Renal pelvis (tissue), 1 donor: ENCODE measurements at regions not wholly inside any gene's neighbourhood (a gene's known extent, or its start where the extent isn't known, plus 50 kb on each side); places are given as distances from the start of the nearest gene placed in this dataset.
A peak's percentile ranks its signal among the peaks of the same experiment; 100 is the strongest.

Experiments
- DNase-seq: peaks from one replicate; pipeline ENCODE4 v3.0.0-alpha.2; 2013

DNA sequence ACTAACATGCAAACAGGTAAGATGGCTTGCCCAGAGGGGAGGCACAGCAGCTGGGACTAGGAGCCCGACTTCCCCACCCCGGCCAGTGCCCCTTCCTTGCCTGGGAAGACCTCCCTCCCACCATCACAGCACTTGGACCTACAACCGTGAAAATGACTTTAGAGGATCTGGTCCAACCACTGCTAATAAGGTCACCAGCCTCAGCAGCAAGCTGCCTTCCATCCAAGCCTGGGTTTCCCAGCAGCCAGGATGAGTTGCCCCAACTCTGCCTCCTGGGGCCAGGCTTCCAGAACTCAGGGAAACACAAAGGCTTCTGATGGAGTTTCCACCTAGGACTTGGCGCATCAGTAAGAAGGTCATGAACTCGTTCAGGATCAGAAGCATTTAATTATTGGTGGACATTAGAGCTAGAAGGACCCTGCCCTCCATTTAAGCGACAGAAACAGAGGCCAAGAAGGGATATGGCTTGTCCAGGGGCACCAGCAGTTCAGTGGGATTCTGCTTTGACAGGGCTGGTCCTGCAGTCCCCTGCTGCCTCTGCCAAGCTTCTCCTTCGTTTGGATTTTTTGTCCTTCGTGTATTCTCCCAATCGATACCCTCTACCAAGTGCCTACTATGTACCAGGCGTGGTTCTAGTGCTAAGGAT, 403.0 kb upstream of the ID2 start:
- no peak for DNase-seq

DNA sequence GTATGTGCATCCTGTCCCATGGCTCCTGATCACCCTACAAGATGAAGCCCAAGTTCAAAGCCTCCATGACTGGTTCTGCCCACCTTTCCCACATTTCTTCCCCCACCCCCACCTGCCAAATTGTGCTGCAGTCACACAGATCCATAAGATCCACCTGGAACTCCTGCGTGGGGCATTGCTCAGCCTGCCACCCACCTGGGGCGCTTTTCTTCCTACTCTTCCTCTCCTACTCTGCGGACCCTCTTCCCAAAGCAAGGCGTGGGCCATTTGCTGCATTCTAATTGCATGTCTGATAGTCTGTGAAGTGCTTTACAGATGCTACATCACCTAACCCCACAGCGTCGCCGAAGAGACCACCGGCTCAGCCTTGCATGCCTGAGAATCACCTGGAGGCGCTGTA, 402.4 kb upstream of the ID2 start:
- no peak for DNase-seq

DNA sequence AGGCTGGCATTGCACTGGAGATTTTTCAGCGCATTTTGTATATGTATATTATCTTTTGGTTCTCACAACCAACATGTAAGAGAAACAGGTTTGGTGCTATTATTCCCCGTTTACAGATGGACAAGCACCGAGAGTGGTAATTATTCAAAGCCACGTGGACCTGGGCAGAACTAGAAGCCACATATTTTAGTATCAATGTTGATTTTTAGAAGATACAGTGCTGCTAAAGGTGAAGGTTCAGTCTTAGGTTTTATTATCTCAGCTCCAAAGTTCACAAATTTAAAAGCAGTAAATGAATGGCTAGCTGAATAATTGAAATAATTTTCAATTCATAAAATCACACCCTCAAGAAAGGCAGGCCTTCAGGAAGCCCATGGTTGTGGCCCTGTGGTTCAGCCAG, 400.6 kb upstream of the ID2 start:
- no peak for DNase-seq

DNA sequence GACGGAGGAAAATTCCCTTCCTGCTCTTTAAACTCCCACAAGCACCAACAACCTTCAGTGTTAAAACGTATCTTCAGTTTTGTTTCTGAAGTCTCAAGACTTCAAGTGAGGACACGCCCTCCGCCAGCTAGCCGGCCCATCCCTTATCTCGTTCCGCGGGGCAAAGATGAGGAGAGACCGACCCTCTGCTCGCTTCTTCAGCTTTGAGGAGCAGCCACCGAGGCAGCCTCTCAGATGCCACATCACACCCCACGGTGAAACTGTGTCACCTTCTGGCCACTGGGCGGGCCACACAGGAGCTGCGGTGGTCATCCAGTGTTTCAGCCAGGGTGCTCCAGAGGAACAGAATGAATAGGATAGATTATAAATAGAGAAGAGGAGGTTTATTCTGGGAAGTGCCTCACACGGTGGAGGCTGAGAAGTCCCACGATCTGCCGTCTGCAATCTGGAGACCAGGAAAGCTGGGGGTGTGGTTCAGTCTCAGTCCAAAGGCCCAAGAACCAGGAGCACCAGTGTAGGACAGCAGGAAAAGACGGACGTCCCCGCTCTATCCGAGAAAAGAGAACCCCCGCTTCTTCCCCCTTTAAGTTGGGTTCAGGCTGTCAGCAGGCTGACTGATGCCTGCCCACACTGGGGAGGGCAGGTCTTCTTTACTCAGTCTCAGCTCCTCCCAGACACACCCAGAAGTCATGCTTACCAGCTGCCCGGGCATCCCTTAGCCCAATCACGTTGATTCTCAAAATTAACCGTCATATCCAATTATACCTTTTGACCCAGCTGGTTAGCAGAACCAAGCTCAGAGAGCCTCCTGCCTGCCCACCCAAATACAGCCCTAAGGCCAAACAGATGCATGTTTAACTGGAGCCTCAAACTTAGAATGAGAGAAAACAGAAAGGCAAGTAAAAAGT, 399.7 kb upstream of the ID2 start:
- DNase-seq = no peak

DNA sequence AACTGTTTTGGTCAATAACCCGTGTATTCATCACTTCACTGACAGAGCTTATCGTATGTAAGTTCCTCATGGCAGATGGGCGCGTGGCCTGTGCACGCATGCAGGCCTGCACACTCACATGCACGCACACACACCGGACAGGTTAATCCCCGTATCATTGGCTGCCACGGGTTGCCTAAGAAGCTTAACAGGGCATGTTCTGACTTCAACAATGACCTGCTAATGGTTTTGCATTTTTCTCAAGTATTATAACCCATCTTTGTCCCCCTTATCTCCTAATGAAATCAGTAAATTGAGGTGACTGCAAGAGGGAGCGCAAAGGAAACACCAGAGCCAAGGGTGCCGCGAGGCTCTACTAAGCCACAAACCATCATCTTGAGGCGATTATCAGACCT, 399.0 kb upstream of the ID2 start:
- DNase-seq = no peak

DNA sequence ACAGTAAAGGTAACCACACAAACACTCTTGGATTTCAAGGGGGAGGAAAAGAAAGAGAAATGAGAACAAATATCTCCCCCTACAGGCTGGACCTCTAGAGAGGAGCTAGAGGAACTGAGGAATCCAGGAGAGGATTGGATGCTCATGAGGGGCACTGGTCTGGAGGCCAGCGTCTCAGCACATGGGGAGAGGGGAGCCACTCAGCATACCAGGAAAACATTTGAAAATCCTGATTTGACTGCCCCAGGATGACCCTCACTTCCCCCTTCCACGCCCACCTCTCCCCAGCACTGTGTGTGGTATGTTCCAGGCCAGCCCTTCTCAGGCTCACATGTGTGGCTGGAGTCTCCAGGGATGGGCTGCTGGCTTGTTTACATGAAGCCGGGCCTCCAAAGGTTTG, 396.8 kb upstream of the ID2 start:
- peak; percentile 5 for DNase-seq

DNA sequence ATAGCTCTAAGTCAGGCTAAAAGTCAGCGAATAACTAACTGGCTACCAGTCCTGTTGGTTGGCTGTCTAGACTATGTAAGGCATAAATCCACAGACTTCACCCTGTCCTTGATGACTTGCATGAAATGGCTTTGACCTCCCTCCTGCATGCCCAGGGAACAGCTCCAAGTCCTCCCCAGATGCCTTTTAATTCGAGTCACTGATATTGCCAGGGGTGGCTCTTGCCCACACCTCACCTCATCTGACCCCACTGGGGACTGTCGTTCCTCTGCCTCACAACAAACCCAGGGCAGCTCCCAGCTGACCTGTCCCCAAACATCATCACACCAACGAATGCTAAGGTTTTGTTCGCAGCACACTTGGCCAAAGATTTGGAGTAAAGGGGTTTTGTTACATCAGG, 396.0 kb upstream of the ID2 start:
- no peak for DNase-seq

DNA sequence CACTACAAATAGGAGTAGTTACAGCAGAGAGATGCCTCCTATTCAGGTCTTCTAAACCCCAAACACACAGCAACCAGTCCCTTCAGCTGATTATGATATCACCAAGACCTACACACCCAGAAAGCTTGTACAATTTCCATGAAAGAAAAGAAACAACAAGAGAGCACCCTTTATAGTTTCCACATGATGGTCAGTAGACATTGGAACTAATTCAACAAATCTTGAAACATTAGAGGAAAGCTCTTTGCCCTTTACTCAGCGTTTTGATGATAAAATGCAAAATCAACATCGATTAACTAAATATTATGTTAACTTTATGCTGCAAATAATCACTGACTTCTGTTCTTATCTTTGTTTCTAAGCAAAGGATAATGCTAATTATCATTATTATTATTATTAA, 393.6 kb upstream of the ID2 start:
- no peak for DNase-seq

DNA sequence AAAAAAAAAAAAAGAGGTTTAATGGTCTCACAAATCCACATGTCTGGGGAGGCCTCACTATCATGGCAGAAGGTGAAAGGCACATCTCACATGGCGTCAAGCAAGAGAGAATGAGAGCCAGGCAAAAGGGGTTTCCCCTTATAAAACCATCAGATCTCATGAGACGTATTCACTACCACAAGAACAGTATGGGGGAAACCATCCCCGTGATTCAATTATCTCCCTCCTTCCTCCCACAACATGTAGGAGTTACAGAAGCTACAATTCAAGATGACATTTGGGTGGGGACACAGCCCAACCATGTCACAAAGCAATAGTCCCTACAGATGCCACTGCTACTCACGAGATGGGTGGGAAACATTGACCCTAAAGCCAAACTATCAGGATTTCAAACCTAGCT, 392.7 kb upstream of the ID2 start:
- DNase-seq = no peak

DNA sequence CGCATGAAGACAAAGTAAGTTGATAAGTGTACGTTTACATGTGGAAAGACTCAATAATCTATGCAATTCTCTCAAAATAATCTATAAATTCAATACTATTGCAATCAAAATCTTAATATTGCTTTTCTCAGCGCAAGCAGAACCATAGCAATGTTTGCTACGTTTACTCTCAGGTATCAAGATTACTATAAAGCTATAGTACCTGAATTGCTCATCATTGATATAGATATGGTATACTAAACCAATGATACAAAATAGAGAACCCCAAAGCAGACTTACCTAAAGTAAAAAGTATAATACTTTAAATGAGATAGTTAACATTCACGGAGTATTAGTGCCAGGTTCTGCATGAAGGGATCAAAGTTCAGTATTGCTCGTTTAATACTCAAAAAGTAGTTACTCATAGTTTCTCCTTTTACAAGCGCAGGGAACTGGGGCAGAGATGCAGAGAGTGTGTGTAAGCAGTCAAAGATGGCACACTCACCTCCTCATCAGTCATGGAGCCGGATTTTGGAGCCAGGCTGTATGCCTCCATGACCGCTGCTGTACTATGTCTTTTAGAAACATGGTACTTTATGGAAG, 391.0 kb upstream of the ID2 start:
- no peak for DNase-seq

DNA sequence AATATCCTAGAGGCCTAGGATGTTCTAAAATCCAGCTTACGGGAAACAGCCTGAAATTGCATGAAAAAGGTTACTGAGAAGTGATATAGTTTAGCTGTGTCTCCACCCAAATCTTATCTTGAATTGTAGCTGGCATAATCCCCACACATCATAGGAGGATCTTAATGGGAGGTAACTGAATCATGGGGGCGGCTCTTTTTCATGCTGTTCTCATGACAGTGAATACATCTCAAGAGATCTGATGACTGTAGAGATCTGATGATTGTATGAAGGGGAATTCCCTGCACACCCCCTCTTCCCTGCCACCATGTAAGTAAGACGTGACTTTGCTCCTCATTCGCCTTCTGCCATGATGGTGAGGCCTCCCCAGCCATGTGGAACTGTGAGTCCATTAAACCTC, 385.6 kb upstream of the ID2 start:
- no peak for DNase-seq

DNA sequence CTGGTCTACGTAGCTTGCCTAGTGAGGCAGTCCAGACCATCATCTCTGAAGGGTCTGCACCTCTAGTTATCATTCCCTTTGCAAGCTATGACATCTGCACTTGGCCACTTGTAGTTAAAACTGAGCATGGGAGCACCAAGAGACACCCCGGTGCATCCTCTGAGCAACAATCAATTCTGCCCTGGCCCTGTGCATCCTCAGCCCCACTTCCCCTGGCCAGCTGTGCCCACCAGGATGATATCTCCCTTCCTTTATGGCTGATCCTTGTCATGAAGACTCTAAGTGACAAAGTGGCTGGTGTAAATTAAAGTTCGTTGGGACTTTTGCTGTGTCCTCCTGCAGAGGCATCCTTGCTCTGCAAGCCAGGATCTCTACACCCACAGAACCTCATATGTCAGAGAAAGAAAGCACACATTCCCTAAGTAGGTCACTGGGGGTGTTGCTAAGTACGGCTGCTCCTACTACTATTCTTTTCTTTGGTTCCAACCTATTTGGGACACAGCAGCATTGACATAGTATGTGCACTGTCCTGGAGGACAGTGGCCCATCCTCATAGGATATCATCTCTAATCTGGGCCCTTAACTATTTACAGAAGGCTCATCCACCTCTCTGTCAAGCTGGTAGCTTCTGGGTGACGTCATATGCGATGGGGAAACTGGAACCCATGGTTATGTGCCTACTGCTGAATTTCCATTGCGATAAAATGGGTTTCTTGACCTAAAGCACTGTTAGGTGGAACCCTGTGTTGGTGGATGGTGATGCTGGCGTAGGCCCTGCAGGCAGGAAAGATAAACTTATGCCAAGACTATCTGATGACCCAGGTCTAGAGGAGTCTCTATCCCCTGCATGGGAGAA, 384.3 kb upstream of the ID2 start:
- DNase-seq = no peak

DNA sequence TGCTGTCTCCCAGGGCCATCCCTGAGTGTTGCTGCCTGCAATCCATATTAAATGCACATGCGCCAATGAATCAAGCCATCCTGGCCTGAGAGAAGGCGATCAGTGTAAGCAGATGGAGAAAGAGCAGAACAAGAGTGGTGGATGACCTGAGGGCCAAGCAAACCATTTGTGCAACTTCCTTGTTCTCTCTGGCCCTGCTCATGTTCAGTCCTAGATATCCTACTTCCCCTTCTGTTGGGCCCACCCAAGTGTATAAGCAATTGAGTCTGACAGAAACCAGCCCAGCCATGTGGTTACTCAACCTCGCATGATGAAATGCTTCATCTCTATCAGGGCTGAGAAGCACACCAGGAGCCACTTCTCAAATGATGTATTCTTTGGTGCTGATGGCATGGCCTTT, 383.1 kb upstream of the ID2 start:
- DNase-seq = no peak

DNA sequence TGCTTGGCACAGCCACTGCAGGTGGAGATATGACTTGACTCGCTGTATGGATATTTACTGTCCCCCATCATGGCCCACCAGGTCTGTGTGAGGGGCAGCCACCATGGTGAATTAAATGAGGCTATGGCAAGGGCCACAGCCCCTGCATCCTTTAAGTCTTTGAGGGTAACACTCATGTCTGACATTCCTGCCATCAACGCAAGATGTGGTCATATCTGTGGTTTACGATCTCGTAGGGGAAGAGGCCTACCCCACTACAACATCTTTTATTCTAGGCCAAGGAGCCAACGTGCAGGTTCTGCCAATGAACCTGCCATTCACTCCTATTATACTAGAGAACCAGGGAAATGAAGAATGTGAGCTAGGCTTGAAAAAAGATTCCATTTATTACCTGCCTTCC, 381.6 kb upstream of the ID2 start:
- DNase-seq = no peak

DNA sequence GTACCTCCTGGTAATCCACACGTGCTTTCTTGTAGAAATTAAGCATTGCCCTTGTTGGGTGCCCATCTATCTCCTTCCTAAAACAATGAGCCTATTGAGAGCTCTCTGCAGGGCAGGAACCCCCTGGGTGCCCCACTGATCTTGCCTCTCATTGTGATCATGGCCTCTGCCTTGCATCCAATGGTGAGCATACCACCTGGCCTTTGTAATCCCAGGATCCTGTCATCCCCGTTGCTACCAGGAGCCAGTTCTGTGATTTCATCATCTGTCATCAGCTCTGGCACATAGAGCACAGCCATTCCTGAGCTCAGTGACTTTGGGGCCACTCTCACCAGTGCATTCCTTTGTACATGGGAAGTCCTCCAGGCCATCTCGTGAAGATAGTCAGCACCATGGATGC, 381.0 kb upstream of the ID2 start:
- no peak for DNase-seq

DNA sequence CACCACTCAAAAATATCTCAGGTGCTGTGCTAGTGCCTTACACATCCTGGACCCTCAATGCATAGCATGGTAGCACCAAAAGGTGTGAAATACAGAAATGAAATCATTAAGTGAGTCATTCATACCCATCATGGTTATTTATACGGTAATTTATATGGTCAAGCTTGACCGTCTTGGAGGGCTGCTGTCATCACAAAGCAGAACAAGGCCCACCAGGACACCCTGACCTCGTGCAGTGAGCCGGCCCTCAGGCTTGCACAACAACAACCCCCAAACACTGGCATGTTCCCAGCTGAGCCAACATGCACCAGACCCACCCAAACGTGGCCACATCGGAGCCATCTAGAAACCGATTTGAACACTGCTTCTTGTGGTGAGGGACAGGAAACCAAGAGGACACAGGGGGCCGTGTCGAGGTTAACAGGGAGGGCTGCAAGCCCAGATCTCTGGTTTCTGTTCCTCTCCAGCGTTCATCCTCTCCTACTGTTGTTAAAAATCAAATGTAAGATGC, 378.5 kb upstream of the ID2 start:
- DNase-seq = no peak

DNA sequence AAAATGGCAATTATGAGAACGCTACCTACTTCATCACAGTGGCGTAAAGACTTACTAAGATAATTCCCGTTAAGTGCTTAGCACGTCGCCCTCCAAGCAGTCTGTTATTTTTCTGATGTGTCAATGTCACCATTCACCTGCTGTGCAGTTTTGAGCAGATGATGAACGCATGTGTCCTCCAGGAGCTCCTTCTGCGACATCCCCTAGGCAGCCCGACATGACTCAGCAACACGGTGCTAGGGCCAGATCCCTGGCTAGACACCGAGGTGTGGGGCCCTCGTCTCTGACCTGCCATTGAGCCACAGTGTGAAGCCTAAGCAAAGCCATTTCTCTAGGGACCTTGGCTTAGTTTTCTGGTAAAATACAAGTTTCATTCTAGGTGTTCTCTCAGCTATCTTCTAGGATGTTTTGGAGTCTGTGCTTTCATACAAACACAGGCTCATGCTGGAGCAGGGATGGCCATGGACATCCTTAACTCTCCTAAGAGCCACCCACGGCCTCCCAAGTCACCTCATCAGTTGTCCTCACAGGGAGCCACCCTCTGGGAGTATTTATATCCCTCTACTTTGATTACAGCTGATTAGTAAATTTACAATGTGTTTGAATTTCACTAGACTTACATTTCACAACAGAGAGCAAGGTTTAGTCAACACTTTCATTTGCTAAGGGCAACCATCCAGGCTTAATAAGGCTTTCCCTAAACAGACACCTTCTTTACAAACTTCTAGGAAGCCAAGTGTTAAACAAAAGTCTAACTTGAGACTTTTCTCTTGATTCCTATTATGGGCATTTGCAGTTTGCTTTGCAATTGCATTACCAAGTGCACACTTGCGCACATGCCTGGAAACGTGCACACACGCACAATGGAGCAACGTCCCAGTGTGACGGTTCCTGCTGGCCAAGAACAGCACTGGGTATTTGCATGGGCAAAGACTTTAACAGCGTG, 376.8 kb upstream of the ID2 start:
- DNase-seq = no peak

DNA sequence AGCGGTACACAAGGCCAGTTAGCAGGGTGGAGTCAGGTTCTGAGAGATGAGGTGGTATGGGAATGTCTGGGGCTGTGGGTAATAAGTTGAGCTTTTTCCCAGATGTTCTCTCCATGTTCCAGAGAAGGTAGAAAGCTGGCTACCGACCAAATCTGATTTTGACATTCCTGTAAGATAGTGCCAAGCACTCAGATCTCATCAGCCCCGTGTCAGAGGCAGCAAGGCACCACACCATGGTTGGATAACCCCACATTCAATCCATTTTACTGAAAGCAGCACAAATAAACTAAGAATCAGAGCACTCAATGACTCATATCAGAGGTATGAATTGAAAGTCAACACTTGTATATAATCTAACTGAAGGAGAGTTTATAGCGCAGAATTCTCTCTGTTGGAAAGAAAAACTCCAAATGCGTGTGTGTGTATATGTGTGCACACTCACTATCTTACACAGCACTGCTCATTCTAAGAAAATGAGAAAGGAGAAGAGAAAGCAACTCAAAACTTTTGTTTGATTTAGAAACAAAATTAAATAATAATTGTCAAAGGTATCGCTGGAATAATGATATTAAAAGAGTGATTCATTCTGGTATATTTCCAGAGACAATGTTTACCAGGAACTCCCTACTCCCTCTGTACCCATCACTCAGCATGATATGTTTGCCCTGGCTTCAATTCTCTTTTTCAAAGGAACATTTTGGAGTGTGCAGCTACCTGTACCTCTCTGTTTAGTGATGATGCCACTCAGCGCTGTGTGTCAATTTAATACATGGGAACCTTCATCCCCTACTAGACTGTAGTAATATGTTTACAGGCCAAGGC, 375.1 kb upstream of the ID2 start:
- no peak for DNase-seq

DNA sequence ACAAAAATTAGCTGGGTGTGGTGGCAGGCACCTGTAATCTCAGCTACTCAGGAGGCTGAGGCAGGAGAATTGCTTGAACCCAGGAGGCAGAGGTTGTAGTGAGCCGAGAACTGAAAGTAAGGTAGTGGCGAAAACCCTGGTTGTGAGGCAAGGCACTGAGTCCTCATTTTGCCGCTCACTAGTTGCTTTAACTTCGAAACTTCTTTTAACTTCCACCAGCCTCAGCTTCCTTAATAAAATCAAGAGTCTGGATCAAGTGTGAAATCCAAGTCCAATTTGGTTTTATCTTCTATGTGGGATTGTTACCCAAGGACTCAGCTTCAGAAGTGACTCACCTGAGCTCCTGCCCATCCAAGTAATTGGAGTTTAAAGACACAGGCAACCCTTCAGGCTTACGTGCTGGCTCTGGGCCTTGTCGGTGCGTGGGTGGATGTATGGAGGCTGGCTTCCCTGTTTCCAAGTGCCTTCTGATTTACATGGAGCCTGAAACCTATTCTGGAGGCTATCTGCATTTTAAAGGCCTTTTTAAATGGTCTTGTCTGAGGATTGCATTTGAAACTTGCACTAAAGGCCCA, 374.2 kb upstream of the ID2 start:
- DNase-seq = no peak

DNA sequence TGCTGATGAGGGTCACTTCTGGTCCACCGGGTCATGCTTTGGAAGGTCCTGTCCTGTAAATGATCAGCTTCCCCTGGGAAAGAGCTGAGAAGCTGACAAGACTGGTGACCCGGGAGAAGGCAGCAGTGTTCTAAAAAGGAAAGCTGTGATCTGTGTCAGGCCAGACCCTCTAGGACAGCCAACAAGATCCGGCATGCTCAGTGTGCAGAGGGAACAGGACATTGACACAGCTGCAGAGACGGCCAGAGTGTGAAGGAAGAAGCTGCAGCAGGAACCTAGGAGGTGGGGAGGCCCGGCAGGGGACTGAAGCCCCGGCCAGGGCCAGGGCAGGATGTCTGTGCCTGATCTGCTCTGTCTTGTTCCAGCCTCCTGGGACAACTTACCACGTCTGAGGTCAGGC, 372.7 kb upstream of the ID2 start:
- DNase-seq = no peak
